ENCODE measurements at regions not wholly inside any gene's neighbourhood (a gene's known extent, or its start where the extent isn't known, plus 50 kb on each side); places are given as distances from the start of the nearest gene placed in this dataset.

DNA sequence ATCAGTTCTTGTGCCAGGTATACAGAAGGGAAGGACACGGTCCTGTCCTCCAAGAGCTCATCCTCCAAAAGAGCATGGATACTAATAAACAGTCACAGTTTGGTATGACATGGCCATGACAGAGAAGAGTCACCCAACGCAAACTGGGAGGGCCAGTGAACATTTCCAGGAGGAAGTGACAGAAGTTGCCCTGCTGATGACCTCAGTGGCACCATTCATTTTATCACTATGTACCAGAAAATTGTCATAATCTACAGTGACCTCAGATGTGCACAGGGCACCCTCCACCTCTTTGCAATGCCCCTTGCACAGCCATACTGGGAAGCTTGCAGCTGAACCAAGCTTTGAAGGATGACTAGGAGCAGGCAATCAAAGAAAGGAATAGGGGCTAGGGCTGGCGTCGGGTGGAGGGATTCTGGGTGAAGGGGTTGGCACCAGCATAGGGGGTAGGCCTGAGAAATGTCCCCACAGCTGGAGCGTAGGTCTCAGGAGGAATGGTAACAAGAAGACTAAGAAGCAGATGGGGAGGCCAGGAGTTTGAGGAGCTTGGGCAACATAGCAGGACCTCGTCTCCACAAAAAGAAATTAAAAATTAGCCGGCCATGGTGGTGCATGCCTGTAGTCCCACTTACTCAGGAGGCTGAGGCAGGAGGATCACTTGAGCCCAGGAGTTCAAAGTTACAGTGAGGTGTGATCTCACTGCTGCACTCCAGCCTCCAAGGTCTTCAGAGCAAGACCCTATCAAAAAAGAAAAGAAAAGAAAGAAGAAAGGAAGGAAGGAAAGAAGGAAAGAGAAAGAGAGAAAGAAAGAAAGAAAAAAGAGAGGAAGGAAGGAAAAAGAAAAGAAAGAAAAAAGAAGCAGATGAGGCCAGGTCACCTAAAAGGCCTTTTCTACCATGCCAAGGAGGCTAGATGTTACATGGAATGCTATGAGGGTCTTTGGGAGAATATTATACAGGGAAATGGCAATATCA lies 65.3 kb upstream of the SNX9 start:
- Histone ChIP-seq H3K27ac (peak overlapping the region in 2 of 4 donors; percentile 45 to 55), H3K36me3 (no peaks in the 10 kb centered on the region), H3K27me3 (no peaks in the 10 kb centered on the region), H3K4me1 (peaks cover 16 to 37% (median 25%) of the 10 kb centered on the region in 4 donors), H3K9me3 (no peaks in the 10 kb centered on the region), H3K4me3 (no peak overlapping the region)
- TF ChIP-seq POLR2AphosphoS5 (IDR thresholded peaks at IDR 0.05) (no peak), EP300 (IDR thresholded peaks at IDR 0.05; ENCODE audit: low read depth) (no peak), POLR2A (IDR thresholded peaks at IDR 0.05) (no peak)
- TF ChIP-seq, protein P1, sequence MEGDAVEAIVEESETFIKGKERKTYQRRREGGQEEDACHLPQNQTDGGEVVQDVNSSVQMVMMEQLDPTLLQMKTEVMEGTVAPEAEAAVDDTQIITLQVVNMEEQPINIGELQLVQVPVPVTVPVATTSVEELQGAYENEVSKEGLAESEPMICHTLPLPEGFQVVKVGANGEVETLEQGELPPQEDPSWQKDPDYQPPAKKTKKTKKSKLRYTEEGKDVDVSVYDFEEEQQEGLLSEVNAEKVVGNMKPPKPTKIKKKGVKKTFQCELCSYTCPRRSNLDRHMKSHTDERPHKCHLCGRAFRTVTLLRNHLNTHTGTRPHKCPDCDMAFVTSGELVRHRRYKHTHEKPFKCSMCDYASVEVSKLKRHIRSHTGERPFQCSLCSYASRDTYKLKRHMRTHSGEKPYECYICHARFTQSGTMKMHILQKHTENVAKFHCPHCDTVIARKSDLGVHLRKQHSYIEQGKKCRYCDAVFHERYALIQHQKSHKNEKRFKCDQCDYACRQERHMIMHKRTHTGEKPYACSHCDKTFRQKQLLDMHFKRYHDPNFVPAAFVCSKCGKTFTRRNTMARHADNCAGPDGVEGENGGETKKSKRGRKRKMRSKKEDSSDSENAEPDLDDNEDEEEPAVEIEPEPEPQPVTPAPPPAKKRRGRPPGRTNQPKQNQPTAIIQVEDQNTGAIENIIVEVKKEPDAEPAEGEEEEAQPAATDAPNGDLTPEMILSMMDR (IDR thresholded peaks at IDR 0.05), result no peak
- intact Hi-C loops (cut with DNase I; ENCODE audit: low total_unique reads), result loop anchor here (5.0 kb wide), 2 partner anchors 65 to 115 kb away; partner anchors contain the start of gene SNX9
- in situ Hi-C loops (cut with MboI; ENCODE audit: low pct_ligation_motif_present in 1 of 4, low pct_unique_long_range_greater_than_20kb in 1 of 4, low sequenced_read_pairs in 3 of 4), result loop anchor here in 3 of 4 donors (5.0 to 25.0 kb wide), 5 partner anchors 115 to 307 kb away; no protein-coding TSS in a partner anchor
- 91 to 92% methylated on average over 5 to 7 of the region's 7 CpGs for WGBS, 2 donors (ENCODE audit: low coverage in 1 of 2)
- no peak for DNase-seq

DNA sequence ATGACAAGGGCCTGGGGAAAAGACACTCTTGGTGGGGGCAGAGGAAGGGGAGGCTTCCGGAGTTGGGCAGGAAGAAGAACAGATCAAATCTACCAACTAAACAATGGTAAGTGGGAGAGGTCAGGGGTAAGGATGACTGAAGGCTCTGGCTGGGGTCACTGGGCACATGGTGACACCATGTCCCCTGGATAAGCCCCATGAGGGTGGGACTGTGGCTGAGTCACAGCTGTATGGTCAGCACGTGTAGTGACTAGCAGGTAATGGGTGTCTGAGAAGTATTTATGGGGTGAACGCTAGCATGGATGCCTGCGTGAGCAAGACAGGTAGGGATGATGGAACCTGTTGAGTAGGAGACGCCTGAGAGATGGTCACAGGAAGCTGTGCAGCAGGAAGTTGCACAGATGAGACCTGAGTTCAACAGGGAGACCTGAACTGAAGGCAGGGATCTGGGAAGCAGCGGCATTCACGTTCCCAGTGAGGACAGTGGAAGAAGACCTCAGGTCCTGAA lies 64.5 kb upstream of the SNX9 start:
- Histone ChIP-seq H3K27ac (no peak overlapping the region), H3K27me3 (no peaks in the 10 kb centered on the region), H3K4me3 (no peak overlapping the region), H3K36me3 (no peaks in the 10 kb centered on the region), H3K9me3 (no peaks in the 10 kb centered on the region), H3K4me1 (peaks cover 22 to 46% (median 33%) of the 10 kb centered on the region in 4 donors)
- intact Hi-C loops (cut with DNase I; ENCODE audit: low total_unique reads), result loop anchor here (5.0 kb wide), 2 partner anchors 64 to 114 kb away; partner anchors contain the start of gene SNX9
- no peak for DNase-seq
- TF ChIP-seq POLR2A (IDR thresholded peaks at IDR 0.05) (no peak), EP300 (IDR thresholded peaks at IDR 0.05; ENCODE audit: low read depth) (no peak), POLR2AphosphoS5 (IDR thresholded peaks at IDR 0.05) (no peak)
- TF ChIP-seq, protein P1 (IDR thresholded peaks at IDR 0.05), result no peak
- in situ Hi-C loops (cut with MboI; ENCODE audit: low pct_ligation_motif_present in 1 of 4, low pct_unique_long_range_greater_than_20kb in 1 of 4, low sequenced_read_pairs in 3 of 4), result loop anchor here in 3 of 4 donors (5.0 to 25.0 kb wide), 5 partner anchors 114 to 306 kb away; no protein-coding TSS in a partner anchor
- WGBS, 2 donors (ENCODE audit: low coverage in 1 of 2), result 75 to 94% methylated on average over 1 to 7 of the region's 7 CpGs

GRCh38 chr6:157759028-157759427 lies 64.0 kb upstream of the SNX9 start:
- intact Hi-C loops (cut with DNase I; ENCODE audit: low total_unique reads), result loop anchor here (5.0 kb wide), 2 partner anchors 63 to 113 kb away; partner anchors contain the start of gene SNX9
- H3K36me3 ChIP-seq, result no peaks in the 10 kb centered on the region
- TF ChIP-seq POLR2AphosphoS5 (IDR thresholded peaks at IDR 0.05), result no peak
- TF ChIP-seq EP300 (IDR thresholded peaks at IDR 0.05; ENCODE audit: low read depth), result no peak
- TF ChIP-seq, protein P1 (IDR thresholded peaks at IDR 0.05), result no peak
- no peak for TF ChIP-seq POLR2A (IDR thresholded peaks at IDR 0.05)
- H3K27ac ChIP-seq, result no peak overlapping the region
- 93 to 100% methylated on average over 1 to 4 of the region's 4 CpGs for WGBS, 2 donors (ENCODE audit: low coverage in 1 of 2)
- no peaks in the 10 kb centered on the region for H3K27me3 ChIP-seq
- peaks cover 27 to 50% (median 38%) of the 10 kb centered on the region in 4 donors for H3K4me1 ChIP-seq
- no peaks in the 10 kb centered on the region for H3K9me3 ChIP-seq
- in situ Hi-C loops (cut with MboI; ENCODE audit: low pct_ligation_motif_present in 1 of 4, low pct_unique_long_range_greater_than_20kb in 1 of 4, low sequenced_read_pairs in 3 of 4), result loop anchor here in 3 of 4 donors (5.0 to 25.0 kb wide), 5 partner anchors 113 to 306 kb away; no protein-coding TSS in a partner anchor
- no peak overlapping the region for H3K4me3 ChIP-seq
- DNase-seq, result no peak

GRCh38 chr6:157760137-157760536 lies 62.9 kb upstream of the SNX9 start:
- Histone ChIP-seq H3K4me1 (peaks cover 34 to 62% (median 48%) of the 10 kb centered on the region in 4 donors), H3K4me3 (no peak overlapping the region)

More at GRCh38 chr6:157760137-157760536, 62.9 kb upstream of the SNX9 start:
- intact Hi-C loops (cut with DNase I; ENCODE audit: low total_unique reads) (no loop called here), in situ Hi-C loops (cut with MboI; ENCODE audit: low pct_ligation_motif_present in 1 of 4, low pct_unique_long_range_greater_than_20kb in 1 of 4, low sequenced_read_pairs in 3 of 4) (loop anchor here in 3 of 4 donors (5.0 to 25.0 kb wide), 3 partner anchors 55 to 302 kb away; no protein-coding TSS in a partner anchor)
- no peak for DNase-seq
- WGBS, 2 donors (ENCODE audit: low coverage in 1 of 2), result 86% methylated on average over 6 of the region's 6 CpGs; no CpG with 5 or more reads in 1 of the 2 donors
- TF ChIP-seq POLR2A (IDR thresholded peaks at IDR 0.05), result no peak
- no peak for TF ChIP-seq EP300 (IDR thresholded peaks at IDR 0.05; ENCODE audit: low read depth)
- TF ChIP-seq, protein P1 (IDR thresholded peaks at IDR 0.05), result no peak
- no peak for TF ChIP-seq POLR2AphosphoS5 (IDR thresholded peaks at IDR 0.05)
- no peaks in the 10 kb centered on the region for H3K36me3 ChIP-seq
- no peaks in the 10 kb centered on the region for H3K27me3 ChIP-seq
- H3K27ac ChIP-seq, result peak overlapping the region; percentile 22 to 57 (median 42)
- H3K9me3 ChIP-seq, result no peaks in the 10 kb centered on the region
